T1000 (cell line): ENCODE measurements at regions not wholly inside any gene's neighbourhood (a gene's known extent, or its start where the extent isn't known, plus 50 kb on each side); places are given as distances from the start of the nearest gene placed in this dataset.
"Not testable (repeated sequence)": the region's sequence is repeated elsewhere in the genome, so short reads cannot be mapped to it uniquely, and the experiment has no call there.

ENCODE experiments used
- DNase-seq: peaks from one replicate; lab custom pipeline; 2025; ENCODE audit warnings: mixed read lengths; lab: John Stamatoyannopoulos, UW

DNA sequence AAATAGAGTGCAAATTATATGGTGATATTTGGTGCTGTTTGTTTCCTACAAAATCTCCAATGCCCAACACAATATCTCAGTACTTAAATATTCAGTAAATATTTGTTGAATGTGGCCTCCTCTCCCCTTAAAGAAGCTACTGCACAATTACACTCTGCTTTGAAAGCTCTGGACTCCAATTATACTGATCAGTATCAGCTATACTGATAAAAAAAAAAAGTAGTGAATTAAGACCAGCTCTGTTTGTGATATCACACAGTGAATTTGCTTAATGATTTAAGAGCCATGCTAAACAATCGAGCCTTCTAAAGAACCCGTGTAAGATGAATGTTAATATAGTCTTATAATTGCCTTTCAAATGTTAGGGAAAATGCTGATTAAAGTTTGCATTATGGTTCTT, 543.2 kb upstream of the API5 start:
- DNase-seq, result no peak

- no peak for DNase-seq
These were observed 541.2 kb upstream of the API5 start for GRCh38 chr11:42770444-42771065.

DNA sequence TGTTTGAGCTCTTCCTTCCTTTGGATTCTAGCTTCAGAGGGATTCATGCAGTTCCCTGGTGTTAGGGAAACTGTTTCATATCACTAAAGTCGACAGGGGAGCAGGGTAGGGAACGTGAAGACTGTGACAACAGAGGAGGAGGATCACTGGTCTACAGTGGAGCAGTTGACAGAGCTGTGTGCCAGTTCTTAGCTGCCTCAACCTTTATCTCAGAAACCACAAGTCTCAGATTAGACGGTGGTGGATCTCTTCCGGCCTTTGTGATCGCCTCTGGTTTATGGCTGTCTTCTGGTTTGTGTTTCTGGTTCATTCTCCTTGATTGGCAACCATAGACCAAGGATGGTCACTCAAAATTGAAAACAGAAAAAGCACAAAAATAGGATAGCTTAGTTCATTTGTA, 538.9 kb upstream of the API5 start:
- DNase-seq, result no peak

GRCh38 chr11:42773729-42774128, 538.1 kb upstream of the API5 start:
- no peak for DNase-seq

- no peak for DNase-seq
These were observed 537.2 kb upstream of the API5 start for GRCh38 chr11:42774567-42774966.

DNA sequence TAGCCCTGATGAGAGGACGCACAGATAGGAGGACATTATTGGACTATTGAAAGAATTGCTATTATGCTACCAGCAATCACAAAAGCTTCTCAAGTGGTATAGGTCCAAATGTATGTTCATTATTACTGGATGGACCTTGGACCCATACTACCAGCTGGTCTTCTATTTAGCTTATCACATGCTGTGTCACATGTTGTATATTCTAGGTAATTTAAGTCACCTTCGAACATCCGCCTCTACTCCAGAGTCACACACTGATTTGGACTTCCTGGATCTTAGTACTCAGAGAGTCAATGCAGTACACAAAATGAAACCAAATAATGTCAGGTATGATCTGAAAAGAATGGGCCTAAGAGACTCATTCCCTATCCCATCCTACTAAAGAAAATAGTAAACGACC, 534.0 kb upstream of the API5 start:
- DNase-seq, result no peak

DNA sequence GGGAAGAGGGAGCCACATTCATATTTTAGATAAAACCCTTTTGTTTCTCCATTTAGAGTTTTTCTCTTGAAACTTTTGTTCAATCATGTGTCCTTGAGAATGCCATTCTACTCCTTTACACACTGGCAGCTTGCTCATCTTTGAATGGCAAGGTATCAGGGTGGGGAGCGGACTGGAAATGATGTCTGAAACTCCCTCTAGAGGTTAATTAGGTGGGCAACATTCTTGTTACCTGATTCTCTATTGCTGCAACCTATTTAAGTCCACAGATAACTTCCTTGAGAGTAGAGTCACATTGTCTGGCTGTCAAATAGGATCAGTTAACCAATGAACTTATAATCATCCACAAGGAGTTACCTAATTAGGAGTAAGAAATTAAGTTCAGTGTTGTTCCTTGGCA, 533.6 kb upstream of the API5 start:
- no peak for DNase-seq

DNA sequence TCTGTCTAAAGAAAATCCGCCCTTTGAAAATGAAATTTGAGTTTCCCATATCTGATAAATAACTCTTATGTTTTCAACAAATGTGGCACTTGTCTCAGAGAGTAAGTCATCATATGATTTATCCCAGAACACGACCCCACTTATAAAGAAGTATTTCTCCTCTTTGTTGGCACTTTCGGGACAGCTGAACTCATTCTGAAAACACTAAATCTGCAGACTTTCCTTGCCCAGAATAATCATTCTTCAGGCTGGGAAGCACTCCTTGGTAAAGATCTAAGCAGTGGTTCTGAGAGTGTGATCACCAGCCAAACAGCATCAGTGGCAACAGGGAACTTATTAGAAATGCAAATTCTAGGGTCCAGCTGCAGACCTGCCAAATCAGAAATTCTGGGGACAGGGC, 532.2 kb upstream of the API5 start:
- DNase-seq, result no peak

DNA sequence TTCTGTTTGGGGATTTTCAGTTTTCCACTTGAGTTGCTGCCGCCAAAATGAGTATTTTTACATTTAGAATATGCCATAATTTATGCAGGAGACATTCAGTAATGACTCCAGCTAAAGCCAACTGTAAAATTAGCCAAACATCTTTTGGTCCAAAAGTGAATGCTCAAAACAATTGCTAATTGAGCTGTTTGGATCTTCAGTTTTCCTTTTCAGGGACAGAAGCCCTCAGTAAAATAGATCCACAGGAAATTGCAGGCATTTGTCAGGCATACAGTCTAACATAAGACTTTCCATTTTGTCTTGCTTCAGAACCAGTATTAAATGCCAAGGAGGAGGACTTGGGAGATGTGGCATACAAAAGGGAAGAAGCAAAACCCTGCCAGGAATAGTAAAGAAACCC, 524.8 kb upstream of the API5 start:
- no peak for DNase-seq

GRCh38 chr11:42795483-42795882, 516.3 kb upstream of the API5 start:
- not testable (repeated sequence) for DNase-seq

DNA sequence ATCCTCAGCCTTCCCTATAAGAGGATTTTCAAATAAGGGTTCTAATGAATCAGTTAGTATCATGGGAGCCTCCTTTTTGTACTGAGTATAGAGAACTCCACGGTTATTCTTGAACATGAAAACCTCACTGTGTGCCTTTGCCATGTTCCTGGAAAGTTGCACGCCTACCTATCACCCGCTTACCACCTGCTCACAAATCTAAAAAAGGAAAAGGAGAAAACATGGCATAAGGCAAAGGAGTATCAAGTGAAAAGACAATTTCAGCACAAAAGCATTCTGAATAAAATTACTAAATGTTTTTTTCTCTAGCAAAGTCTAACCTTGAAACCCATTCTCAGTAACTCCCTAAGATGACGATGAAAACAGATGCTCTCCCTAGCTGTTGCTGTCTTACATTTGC, 511.8 kb upstream of the API5 start:
- DNase-seq, result no peak

DNA sequence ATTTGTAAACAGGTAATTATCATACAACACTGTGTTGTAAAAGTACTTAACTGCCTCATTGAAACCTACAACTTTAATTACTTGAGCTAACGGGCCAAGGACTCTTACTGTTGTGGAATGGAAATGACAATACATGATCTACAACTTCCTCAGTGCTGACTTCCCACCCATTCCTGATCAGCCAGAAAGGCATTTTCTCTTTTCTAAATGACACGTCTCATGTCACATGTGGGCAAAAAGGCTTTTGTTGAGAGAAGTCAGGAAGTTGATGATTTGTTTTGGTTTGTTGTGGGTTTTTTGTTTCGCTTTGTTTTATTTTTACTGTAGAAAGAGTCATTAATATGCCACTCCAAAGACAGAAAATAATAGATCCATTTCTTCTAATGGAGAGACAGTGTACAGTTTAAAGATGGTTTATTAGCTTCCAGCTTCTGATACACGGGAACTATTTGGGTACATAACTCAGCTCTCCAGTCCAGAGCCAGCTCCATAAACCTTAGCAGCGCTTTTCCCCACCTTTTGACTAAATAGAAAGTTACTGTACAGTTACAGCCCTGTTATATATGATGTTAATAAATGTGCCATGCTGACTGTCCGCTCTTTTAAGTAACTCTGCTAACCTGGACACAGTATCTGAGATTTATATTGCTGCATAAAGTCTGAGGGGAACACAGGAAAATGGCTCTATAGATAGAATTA, 509.4 kb upstream of the API5 start:
- no peak for DNase-seq

GRCh38 chr11:42806191-42806590, 505.6 kb upstream of the API5 start:
- no peak for DNase-seq

- no peak for DNase-seq
These were observed 499.4 kb upstream of the API5 start for GRCh38 chr11:42812361-42812760.

DNA sequence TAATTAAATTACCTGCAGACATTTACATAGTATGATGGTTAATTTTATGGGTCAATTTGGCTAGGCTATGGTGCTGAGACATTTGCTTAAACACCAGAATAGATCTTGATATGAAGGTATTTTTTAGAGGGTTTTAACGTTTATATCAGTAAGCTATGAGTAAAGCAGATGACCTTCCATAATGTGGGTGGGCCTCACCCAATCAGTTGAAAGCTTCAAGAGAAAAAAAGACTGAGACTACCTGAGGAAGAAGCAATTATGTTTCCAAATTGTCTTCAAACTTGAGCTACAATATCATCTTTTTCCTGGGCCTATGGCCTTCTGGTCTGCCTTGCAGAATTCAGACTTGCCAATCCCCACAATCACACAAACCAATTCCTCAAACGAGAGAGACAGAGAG, 498.8 kb upstream of the API5 start:
- DNase-seq, result no peak

DNA sequence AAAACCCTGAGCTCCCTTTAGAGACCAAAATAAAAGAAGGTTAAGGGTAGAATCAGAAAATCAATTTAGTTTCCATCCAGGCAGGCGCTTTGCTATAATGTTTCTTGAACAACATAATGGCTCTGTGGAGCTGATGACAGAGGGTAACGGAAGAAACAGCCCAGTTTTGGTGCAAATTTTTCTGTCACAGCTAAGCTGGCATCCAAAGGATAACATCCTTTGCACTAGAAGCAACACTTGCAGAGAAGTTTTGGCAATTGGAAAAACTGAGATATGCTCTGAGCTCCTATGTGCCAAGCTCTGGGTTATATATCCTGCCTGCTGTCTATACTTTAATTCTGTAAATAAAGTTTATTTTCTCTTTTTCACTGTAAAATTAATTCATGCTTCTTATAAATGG, 495.3 kb upstream of the API5 start:
- DNase-seq, result no peak

DNA sequence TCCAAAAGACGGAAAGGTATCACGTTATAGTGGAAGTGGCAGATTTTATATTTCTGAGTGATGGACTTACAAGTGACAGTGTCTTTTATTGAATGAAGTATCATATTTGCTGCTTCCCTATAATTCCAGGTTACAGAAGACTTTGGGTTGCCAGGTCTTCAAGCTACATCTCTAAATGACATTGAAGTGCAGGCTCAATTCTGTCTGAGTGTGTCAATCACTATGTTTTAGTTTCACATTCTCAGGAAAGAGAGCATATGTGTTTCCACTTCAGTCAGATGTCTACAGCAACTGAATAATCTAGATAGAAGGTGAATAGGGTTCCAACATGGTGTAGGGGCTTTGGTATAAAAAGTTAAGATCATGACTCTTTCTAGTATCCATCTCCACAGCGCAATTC, 492.7 kb upstream of the API5 start:
- DNase-seq, result no peak

DNA sequence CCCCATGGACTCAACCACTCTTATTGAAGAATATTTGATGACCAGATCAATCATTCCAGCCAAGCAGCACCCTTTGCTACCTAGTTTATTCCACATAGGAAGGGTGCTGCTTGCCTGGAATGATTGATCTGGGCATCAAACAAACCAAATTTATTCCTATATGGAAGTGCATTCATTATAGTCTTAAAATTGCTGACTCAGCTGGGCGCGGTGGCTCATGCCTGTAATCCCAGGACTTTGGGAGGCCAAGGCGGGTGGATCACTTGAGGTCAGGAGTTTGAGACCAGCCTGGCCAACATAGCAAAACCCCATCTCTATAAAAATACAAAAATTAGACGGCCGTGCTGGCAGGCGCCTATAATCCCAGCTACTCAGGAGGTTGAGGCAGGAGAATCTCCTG, 489.6 kb upstream of the API5 start:
- DNase-seq, result not testable (repeated sequence)

DNA sequence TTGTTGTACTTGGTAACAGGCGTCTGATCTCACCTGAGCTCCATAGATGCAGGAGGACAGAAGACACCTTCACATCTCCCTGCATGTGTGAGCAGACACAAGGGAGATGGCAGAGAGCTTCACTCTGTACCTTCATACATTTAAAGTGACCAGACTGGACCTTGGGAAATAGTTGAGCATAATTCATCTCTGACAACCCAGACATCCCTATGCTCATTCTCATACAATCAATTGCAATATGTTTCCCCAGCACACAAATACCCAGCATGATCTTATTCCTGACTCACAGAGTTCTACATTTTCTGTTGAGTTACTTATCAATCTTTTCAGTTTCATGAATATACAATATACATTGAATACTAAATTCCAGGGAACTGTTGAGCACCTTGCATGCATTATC, 488.2 kb upstream of the API5 start:
- DNase-seq, result no peak

- DNase-seq, result no peak
These were observed 487.7 kb upstream of the API5 start for GRCh38 chr11:42824067-42824466.

DNA sequence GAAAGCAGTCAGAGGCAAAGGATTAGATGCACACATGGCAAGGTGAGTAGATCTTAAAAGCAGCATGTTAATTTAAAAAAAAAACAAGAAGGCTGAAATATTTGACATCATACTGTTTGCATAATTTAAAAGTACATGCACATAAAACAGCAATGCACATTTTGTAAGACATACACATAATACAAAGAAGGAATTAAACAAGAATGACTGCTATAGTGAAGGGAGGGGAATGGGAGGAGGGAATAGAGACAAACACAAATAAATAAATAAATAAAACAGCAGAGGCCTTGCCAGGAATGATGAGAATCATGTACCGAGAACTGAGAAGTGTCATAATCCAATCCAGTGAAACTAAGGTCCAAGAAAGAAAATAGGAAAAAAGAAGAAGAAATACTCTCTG, 486.2 kb upstream of the API5 start:
- DNase-seq, result no peak

DNA sequence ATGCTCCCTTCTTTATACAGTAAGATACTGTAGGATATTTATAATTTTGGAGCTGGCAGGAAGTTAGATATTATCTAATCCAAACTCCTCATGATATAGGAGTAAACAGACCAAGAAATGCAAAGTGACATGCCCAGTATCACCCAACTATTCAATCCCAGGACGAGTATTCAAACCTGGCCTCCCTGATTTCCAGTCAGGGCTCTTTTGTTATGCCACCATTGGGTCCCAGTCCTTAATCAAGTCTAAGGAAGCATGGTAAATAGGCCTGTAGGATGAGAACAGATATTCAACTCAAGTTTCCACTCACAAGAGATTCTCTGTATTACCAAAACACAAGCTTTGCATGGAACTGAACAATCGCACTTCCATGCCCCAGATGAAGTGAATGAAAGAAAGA, 484.0 kb upstream of the API5 start:
- no peak for DNase-seq

DNA sequence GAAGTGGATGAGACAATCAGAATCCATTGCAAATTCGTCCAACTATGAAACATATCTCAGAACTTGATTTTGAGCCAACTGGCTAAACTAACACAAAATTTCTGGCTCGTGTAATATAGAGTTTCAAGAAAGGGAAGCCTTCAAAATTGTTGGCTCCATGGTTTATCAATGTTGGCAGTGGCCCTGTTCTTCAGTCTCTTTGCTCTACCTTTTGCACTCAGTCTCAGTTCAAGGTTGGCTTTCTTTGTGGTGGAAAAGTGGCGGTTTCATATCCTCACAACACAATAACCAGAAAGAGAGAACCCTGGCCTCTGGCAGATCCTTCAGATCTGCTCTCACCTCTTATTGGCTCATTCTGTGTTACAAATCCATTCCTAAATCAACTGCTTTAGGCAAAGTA, 473.8 kb upstream of the API5 start:
- no peak for DNase-seq

DNA sequence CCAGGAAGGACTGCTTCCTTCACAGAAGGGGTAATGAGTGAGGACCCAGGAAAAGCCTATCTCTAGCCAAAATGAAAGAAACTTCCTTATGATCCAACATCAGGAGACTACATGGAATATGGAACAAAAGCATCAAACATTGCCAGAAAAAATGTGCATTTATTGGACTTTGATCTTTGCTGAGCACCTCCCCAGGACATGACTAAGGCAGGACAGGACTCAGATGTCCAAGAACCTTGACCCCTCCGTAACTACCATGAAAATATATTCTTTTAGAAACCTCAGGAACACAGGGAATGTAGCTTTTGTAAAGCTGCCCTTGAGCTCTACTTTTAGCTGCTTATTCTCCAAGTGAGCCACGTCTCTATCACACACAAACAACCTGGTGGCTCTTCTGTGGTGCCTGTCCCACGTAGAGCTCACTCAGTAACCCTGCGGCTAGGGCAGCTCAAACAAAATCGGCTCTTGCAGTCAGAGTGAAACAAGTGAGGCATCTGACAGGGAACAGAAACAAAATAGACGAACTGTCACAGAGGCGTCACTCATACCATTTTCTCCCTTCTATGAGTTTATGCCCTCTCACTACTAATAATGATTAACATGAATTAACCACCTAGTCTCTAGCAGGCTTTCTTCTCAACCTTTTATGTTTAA, 471.5 kb upstream of the API5 start:
- no peak for DNase-seq
